ENCODE measurements at regions not wholly inside any gene's neighbourhood (a gene's known extent, or its start where the extent isn't known, plus 50 kb on each side); places are given as distances from the start of the nearest gene placed in this dataset.
"Not testable (repeated sequence)": the region's sequence is repeated elsewhere in the genome, so short reads cannot be mapped to it uniquely, and the experiment has no call there.

DNA sequence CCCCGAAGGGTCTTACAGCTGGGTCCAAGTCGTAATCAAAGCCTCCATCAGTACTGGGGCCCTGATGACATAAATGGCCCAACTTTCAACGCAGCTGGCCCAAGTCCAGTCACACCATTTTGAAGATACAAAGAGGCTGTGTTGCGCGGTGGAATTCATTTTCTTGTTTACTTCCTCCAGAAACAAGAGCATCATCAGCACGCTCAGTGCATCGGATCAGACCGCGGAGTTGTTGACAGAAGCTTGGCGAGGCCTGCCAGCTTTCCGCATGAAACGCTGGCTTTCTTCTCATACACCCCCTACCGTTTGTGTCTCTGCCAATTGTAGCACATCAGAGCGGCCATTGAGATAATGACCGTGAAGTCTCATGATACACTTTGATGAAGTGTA is 101.7 kb upstream of the SPATA31D4 start:
- Histone ChIP-seq H3K4me1 (peaks cover 0 to 5% (median 0%) of the 10 kb centered on the region in 4 donors), H3K36me3 (no peaks in the 10 kb centered on the region), H3K27me3 (no peaks in the 10 kb centered on the region), H3K27ac (peak overlapping the region in 2 of 4 donors; percentile 28 to 37), H3K4me3 (no peak overlapping the region), H3K9me3 (no peaks in the 10 kb centered on the region)
- peak in 1 of 3 donors; percentile 45 for DNase-seq
- TF ChIP-seq, protein P1, sequence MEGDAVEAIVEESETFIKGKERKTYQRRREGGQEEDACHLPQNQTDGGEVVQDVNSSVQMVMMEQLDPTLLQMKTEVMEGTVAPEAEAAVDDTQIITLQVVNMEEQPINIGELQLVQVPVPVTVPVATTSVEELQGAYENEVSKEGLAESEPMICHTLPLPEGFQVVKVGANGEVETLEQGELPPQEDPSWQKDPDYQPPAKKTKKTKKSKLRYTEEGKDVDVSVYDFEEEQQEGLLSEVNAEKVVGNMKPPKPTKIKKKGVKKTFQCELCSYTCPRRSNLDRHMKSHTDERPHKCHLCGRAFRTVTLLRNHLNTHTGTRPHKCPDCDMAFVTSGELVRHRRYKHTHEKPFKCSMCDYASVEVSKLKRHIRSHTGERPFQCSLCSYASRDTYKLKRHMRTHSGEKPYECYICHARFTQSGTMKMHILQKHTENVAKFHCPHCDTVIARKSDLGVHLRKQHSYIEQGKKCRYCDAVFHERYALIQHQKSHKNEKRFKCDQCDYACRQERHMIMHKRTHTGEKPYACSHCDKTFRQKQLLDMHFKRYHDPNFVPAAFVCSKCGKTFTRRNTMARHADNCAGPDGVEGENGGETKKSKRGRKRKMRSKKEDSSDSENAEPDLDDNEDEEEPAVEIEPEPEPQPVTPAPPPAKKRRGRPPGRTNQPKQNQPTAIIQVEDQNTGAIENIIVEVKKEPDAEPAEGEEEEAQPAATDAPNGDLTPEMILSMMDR (IDR thresholded peaks at IDR 0.05) = no peak
- no peak for TF ChIP-seq POLR2A (IDR thresholded peaks at IDR 0.05)

DNA sequence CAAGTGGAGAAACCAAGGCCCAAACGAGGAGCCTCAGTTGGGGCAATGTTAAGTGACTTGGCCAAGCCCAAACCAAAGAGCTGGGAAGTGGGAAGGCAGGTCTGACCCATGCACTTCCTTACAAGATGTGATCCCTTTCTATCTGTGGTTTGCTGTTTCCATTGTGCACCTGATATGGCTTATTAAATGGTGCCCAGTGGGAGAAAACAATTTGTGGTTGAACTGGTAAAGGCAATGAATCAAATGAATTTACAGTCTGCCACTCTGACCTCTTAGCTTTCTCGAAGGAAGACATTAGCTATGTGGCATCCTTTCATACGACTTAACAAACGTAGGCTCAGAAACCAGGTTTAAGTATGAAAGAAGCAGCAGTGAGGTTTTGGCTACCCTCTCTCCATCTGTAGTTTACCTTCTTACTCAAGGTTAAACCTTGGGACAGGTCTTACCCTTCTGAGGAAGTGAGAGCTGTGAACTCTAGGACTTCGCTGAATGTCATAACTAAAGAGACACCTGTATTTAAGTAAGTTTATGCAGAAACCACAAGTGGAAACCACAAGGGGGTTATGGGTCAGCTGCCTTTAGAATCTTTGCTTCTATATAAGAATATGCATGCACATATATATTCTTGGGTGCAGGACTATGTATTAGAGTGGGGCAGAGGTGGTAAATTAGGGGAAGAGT is 100.5 kb upstream of the SPATA31D4 start:
- Histone ChIP-seq H3K4me3 (no peak overlapping the region), H3K9me3 (no peaks in the 10 kb centered on the region), H3K4me1 (peaks cover 0 to 5% (median 0%) of the 10 kb centered on the region in 4 donors), H3K27ac (no peak overlapping the region), H3K27me3 (no peaks in the 10 kb centered on the region), H3K36me3 (no peaks in the 10 kb centered on the region)
- DNase-seq = peak in 2 of 3 donors; percentile 28 to 34
- TF ChIP-seq, protein P1 (IDR thresholded peaks at IDR 0.05) = no peak
- TF ChIP-seq POLR2A (IDR thresholded peaks at IDR 0.05) = no peak

DNA sequence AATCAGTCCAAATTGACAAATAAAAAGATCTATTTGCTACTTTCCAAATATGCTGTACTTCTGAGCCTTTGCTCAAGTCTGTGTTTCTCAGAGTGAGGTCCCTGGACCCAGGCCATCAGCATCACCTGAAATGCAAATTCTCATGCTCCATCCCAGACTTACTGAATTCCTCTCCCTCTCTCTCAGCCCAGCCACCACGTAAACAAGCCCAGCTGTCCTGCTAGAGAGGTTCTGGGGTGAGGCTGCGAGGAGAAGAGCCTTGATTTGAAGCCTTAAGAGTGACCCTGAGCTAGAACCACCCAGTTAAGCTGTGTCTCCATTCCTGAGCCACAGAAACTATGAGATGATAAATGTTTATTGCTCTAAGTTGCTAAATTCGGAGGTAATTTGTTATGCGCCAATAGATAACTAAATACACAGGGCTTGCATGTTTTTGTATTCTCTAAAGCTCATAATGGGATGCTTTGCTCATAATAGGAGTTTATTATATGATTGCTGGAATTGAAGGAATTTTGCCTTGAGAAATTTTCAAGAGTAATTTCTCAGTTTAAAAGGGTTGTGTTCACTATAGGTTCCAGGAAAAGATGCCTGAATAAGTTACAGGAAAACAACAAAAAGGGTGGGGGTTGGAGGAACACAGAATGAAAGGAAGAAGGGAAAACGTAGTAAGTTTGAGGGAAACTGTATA is 98.9 kb upstream of the SPATA31D4 start:
- Histone ChIP-seq H3K9me3 (no peaks in the 10 kb centered on the region), H3K27me3 (no peaks in the 10 kb centered on the region), H3K4me1 (peaks cover 0 to 5% (median 0%) of the 10 kb centered on the region in 4 donors), H3K36me3 (no peaks in the 10 kb centered on the region), H3K4me3 (no peak overlapping the region), H3K27ac (peak overlapping the region in 1 of 4 donors; percentile 39)
- no peak for TF ChIP-seq POLR2A (IDR thresholded peaks at IDR 0.05)
- TF ChIP-seq, protein P1 (IDR thresholded peaks at IDR 0.05) = no peak
- DNase-seq = peak in 1 of 3 donors; percentile 45

DNA sequence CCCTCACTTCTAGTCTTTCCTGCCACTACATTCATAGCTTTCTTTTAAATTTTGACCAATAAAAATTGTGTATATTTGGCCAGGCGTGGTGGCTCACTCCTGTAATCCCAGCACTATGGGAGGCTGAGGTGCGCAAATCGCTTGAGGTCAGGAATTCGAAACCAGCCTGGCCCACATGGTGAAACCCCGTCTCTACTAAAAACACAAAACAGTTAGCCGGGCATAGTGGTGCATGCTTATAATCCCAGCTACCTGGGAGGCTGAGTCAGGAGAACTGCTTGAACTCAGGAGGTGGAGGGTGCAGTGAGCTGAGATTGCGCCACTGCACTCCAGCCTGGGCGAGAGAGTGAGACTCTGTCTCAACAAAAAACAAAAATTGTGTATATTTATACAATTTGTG is 97.8 kb upstream of the SPATA31D4 start:
- H3K27ac ChIP-seq = peak overlapping the region in 1 of 4 donors; percentile 28
- H3K4me1 ChIP-seq, DNase-seq, H3K4me3 ChIP-seq, H3K36me3 ChIP-seq, H3K27me3 ChIP-seq, H3K9me3 ChIP-seq: not testable (repeated sequence)

DNA sequence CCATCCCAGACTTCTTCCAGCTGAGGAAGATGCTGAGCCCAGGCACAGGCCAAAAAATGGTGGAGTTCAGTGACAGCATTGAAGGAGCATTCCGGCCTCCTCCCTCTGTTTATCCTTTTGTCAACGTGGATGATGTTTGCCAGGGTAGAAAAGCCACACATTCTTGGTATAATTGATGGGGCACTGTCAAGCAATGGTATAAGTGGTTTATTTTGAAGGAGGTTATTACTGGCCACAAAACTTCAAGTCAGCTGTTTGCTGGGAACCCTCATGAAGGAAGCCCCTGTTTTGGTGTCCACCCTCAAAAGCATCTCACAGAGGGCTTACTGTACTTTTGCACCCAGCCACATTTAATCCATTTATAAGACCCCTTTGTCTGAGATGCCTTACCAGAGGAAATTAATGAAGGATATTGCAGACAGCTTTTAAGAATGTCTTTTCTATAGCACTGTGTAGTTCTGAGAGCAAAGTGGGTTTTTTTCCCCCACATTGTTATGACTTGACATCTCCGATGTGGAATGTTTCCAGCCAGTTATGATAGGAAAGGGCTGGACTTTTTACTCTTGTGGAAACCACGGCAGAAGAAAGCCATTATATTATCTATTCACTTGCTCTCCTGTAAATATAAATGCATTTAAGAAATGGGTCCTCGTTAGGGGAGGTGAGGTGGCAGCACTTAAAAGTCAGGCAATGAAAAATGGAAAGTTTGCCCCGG is 95.5 kb upstream of the SPATA31D4 start:
- DNase-seq = peak in 1 of 3 donors; percentile 39
- H3K4me3 ChIP-seq = no peak overlapping the region
- peaks cover 0 to 5% (median 0%) of the 10 kb centered on the region in 4 donors for H3K4me1 ChIP-seq

More for the DNA sequence above, 95.5 kb upstream of the SPATA31D4 start:
- Histone ChIP-seq H3K27ac (peak overlapping the region in 2 of 4 donors; percentile 19 to 70), H3K27me3 (no peaks in the 10 kb centered on the region), H3K36me3 (no peaks in the 10 kb centered on the region), H3K9me3 (no peaks in the 10 kb centered on the region)
- no peak for TF ChIP-seq POLR2A (IDR thresholded peaks at IDR 0.05)
- TF ChIP-seq, protein P1 (IDR thresholded peaks at IDR 0.05) = no peak

Measured in Peyer's patch (tissue), 4 donors.